Testis (tissue), 2 donors: ENCODE measurements at regions not wholly inside any gene's neighbourhood (a gene's known extent, or its start where the extent isn't known, plus 50 kb on each side); places are given as distances from the start of the nearest gene placed in this dataset.
"Not testable (repeated sequence)": the region's sequence is repeated elsewhere in the genome, so short reads cannot be mapped to it uniquely, and the experiment has no call there.

ENCODE experiments used
- DNase-seq: peaks from one replicate; pipeline ENCODE4 v3.0.0-alpha.2; 2019
- H3K27ac ChIP-seq, 2 donors: fragments of 200-600 bp; sonication (generic); one replicate each; pipeline ENCODE4 v1.5.1; 2019
- H3K27me3 ChIP-seq: fragments of 200-600 bp; sonication (generic); one replicate; pipeline ENCODE4 v1.5.1; 2019
- H3K36me3 ChIP-seq: fragments of 200-600 bp; sonication (generic); one replicate; pipeline ENCODE4 v1.5.1; 2017; ENCODE audit warnings: low read depth; ENCODE audit errors: missing control alignments
- H3K4me1 ChIP-seq: fragments of 200-600 bp; sonication (generic); one replicate; pipeline ENCODE4 v1.5.1; 2019
- H3K4me3 ChIP-seq, 2 donors: fragments of 200-600 bp; sonication (generic); one replicate each; pipeline ENCODE4 v1.5.1; 2017 to 2019
- H3K9me3 ChIP-seq: fragments of 200-600 bp; sonication (generic); one replicate; pipeline ENCODE4 v1.5.1; 2017
- POLR2A ChIP-seq: fragments of 450-650 bp; IDR thresholded peaks from one replicate; pipeline ENCODE4 v1.6.1; 2017; ENCODE audit warnings: antibody characterized with exemption, mild to moderate bottlenecking, moderate library complexity
- WGBS, 2 donors: methylation state at CpG; one replicate each; pipeline ENCODE4 v1.1.5; 2018; 5-methylcytosine and 5-hydroxymethylcytosine counted together
- intact Hi-C: fragments of 100-400 bp; cut with DNase I; formaldehyde crosslinking; loops from one replicate; pipeline ENCODE4 v1.15.1; 2023; ENCODE audit warnings: low total_unique reads
- TF ChIP-seq, protein P1 (sequence below), 3 experiments: fragments of 450-650 bp in 2 of 3; fragments of 200-600 bp in 1 of 3; sonication (generic) in 1 of 3; IDR thresholded peaks; one replicate each; pipeline ENCODE4 v1.5.1; 2016 to 2019; ENCODE audit warnings: antibody characterized with exemption in 3 of 3, mild to moderate bottlenecking in 2 of 3, moderate library complexity in 1 of 3

DNA sequence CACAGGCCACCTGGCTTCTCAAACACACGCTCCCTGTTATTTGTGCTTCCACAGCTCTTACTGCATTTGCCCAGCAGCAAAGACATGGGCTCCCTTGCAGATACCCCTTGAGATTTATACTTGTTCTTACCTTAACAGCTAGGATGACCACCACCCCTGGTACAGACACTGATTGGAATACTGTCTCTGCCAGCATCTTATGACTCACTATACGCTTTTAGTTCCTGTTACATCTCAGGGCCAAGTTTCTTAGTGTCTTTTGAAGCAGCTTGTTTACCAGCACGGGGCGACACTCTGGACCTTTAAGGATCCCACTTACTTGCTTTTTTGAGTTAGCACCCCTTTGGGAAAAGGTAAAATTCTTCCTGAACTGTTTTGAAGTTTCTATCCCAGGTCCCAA is 874.8 kb downstream of the KCNT2 start:
- Histone ChIP-seq H3K4me1 (no peaks in the 10 kb centered on the region), H3K9me3 (no peaks in the 10 kb centered on the region), H3K27me3 (no peaks in the 10 kb centered on the region), H3K36me3 (no peaks in the 10 kb centered on the region), H3K27ac (no peak overlapping the region), H3K4me3 (no peak overlapping the region)
- 76 to 82% methylated on average over 4 of the region's 4 CpGs for WGBS, 2 donors
- no peak for DNase-seq
- TF ChIP-seq, protein P1, sequence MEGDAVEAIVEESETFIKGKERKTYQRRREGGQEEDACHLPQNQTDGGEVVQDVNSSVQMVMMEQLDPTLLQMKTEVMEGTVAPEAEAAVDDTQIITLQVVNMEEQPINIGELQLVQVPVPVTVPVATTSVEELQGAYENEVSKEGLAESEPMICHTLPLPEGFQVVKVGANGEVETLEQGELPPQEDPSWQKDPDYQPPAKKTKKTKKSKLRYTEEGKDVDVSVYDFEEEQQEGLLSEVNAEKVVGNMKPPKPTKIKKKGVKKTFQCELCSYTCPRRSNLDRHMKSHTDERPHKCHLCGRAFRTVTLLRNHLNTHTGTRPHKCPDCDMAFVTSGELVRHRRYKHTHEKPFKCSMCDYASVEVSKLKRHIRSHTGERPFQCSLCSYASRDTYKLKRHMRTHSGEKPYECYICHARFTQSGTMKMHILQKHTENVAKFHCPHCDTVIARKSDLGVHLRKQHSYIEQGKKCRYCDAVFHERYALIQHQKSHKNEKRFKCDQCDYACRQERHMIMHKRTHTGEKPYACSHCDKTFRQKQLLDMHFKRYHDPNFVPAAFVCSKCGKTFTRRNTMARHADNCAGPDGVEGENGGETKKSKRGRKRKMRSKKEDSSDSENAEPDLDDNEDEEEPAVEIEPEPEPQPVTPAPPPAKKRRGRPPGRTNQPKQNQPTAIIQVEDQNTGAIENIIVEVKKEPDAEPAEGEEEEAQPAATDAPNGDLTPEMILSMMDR (IDR thresholded peaks at IDR 0.05) = no peak
- TF ChIP-seq POLR2A = no peak
- intact Hi-C loops = no loop called here

DNA sequence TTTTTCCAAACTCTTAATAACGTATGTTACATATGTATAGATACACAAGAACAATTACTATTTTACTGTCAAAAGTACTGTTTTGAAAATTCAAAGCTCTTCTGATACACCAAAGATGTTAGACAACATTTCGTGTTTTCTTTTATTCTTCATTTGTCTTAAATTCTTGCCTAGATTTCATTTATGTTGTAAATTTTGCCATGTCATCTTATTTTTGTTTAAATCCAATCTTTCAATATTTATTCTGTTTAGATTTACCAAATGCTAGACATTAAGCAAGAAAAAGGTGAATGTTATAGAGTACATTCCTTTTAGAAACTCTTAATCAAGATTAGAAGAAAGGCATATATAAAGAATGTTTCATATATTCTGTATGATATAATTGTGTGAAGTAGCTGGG is 876.9 kb downstream of the KCNT2 start:
- Histone ChIP-seq H3K4me3 (no peak overlapping the region), H3K36me3 (no peaks in the 10 kb centered on the region), H3K27me3 (no peaks in the 10 kb centered on the region), H3K27ac (no peak overlapping the region), H3K9me3 (no peaks in the 10 kb centered on the region), H3K4me1 (no peaks in the 10 kb centered on the region)
- TF ChIP-seq, protein P1 (IDR thresholded peaks at IDR 0.05) = no peak
- no peak for TF ChIP-seq POLR2A
- intact Hi-C loops = no loop called here
- no peak for DNase-seq
- 84% methylated on average over 2 of the region's 2 CpGs for WGBS, 2 donors

DNA sequence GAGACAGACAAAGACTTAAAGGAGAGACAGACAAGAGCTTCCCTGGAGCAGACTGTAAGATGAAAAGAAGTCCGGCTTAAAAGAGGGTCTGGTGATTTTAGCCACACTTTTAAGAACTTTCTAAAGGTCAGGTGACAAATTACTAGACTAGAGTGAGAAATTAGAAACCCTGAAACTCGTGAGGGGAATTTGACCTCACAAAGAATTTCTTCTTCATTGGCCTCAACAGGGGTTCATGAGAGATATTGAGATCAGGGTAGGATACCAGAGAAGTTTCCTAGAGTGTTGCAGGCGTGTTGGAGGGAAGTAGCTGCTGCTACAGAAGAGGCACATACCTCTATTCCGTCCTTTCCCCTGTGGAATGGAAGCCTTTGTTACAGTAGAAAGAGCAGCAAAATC is 884.4 kb downstream of the KCNT2 start:
- no peaks in the 10 kb centered on the region for H3K4me1 ChIP-seq
- DNase-seq = no peak
- H3K9me3 ChIP-seq = no peaks in the 10 kb centered on the region
- intact Hi-C loops = no loop called here
- no peaks in the 10 kb centered on the region for H3K36me3 ChIP-seq
- WGBS, 2 donors = 58 to 76% methylated on average over 4 of the region's 4 CpGs
- no peaks in the 10 kb centered on the region for H3K27me3 ChIP-seq
- no peak overlapping the region for H3K4me3 ChIP-seq
- TF ChIP-seq POLR2A = no peak
- TF ChIP-seq, protein P1 (IDR thresholded peaks at IDR 0.05) = no peak
- H3K27ac ChIP-seq = no peak overlapping the region

DNA sequence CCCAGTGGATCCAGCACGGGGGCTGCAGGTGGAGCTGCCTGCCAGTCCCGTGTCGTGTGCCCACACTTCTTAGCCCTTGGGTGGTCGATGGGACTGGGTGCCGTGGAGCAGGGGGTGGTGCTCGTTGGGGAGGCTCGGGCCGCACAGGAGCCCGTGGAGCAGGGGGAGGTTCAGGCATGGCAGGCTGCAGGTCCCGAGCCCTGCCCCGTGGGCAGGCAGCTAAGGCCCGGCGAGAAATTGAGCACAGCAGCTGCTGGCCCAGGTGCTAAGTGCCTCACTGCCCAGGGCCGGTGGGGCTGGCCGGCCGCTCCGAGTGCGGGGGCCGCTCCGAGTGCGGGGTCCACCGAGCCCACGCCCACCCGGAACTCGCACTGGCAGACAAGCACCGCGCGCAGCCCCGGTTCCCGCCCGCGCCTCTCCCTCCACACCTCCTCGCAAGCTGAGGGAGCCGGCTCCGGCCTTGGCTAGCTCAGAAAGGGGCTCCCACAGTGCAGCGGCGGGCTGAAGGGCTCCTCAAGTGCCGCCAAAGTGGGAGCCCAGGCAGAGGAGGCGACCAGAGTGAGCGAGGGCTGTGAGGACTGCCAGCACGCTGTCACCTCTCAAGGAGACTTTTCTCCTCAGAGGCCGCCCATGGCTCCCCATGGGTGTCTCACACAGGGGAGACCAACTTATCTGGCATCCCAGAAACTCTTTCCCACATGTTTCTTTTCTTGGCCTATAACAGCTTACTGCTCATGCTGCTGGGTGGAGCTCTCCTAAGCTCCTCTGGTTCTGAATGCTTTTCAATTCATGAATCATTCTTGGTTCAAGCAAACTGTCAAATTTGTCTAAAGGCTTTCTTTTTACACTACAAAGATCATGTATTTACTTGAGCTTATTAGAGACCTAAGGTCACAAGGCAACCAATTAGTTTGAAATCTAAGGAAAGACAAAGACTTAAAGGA is 885.1 kb downstream of the KCNT2 start:
- intact Hi-C loops, H3K9me3 ChIP-seq, H3K27me3 ChIP-seq, DNase-seq, H3K4me1 ChIP-seq, H3K27ac ChIP-seq, H3K36me3 ChIP-seq: not testable (repeated sequence)
- WGBS, 2 donors = 60 to 82% methylated on average over 13 to 24 of the region's 42 CpGs
- peak overlapping the region; percentile 33 to 39 for H3K4me3 ChIP-seq

DNA sequence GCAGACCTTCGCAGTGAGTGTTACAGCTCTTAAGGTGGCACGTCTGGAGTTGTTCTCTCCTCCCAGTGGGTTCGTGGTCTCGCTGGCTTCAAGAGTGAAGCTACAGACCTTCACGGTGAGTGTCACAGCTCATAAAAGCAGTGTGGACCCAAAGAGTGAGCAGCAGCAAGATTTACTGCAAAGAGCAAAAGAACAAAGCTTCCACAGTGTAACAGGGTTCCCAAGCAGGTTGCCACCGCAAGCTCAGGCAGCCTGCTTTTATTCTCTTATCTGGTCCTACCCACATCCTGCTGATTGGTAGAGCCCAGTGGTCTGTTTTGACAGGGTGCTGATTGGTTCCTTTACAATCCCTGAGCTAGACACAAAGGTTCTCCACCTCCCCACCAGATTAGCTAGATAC is 886.1 kb downstream of the KCNT2 start:
- H3K9me3 ChIP-seq, intact Hi-C loops, H3K27me3 ChIP-seq, H3K27ac ChIP-seq, H3K36me3 ChIP-seq, H3K4me1 ChIP-seq: not testable (repeated sequence)
- 72% methylated on average over 6 of the region's 6 CpGs for WGBS, 2 donors
- peak; percentile 38 for DNase-seq
- peak overlapping the region in 1 of 2 donors; percentile 6 for H3K4me3 ChIP-seq
